ENCODE measurements at regions not wholly inside any gene's neighbourhood (a gene's known extent, or its start where the extent isn't known, plus 50 kb on each side); places are given as distances from the start of the nearest gene placed in this dataset.

- H2BK5ac ChIP-seq (ENCODE audit: low read depth, low read length, poor library complexity, severe bottlenecking): no peak overlapping the region
- no peak overlapping the region for H3K14ac ChIP-seq (ENCODE audit: low read length in 2 of 2)
- H3K4me1 ChIP-seq (ENCODE audit: control insufficient read depth, insufficient read depth, low read depth, low read length): no peaks in the 10 kb centered on the region
- H4K91ac ChIP-seq (ENCODE audit: low read length): no peak overlapping the region
- no peak overlapping the region for H3K4me2 ChIP-seq (ENCODE audit: low read length, poor library complexity, severe bottlenecking)
- no peaks in the 10 kb centered on the region for H3K36me3 ChIP-seq (ENCODE audit: control insufficient read depth in 1 of 2, insufficient read depth in 2 of 2, low read depth in 1 of 2, low read length in 2 of 2)
- H2BK120ac ChIP-seq (ENCODE audit: low read depth, low read length): no peak overlapping the region
- no peak overlapping the region for H2AK5ac ChIP-seq (ENCODE audit: low read length, severe bottlenecking)
- H3K23ac ChIP-seq (ENCODE audit: low read length in 2 of 2): no peak overlapping the region
- no peak overlapping the region for H3K4ac ChIP-seq (ENCODE audit: low read depth in 1 of 2, low read length in 2 of 2)
- H3K18ac ChIP-seq (ENCODE audit: low read depth in 1 of 2, low read length in 2 of 2): no peak overlapping the region
- H2AFZ ChIP-seq (ENCODE audit: low read depth, low read length): no peak overlapping the region
- DNase-seq: no peak
- no peak overlapping the region for H4K8ac ChIP-seq (ENCODE audit: low read length)
- H3K9ac ChIP-seq (ENCODE audit: low read length): no peak overlapping the region
- H2BK15ac ChIP-seq (ENCODE audit: low read depth, poor library complexity, severe bottlenecking): no peak overlapping the region
- H2BK12ac ChIP-seq (ENCODE audit: low read length in 2 of 2): no peak overlapping the region
- no peaks in the 10 kb centered on the region for H3K9me3 ChIP-seq (ENCODE audit: control insufficient read depth, low read length)
- 80% methylated on average over 3 of the region's 6 CpGs for WGBS
- no peaks in the 10 kb centered on the region for H3K79me1 ChIP-seq (replicated peaks; ENCODE audit: low read length, poor library complexity, severe bottlenecking)
- H3K4me3 ChIP-seq (ENCODE audit: insufficient read depth in 1 of 2, low read depth in 1 of 2, low read length in 2 of 2): no peak overlapping the region
- H3K27me3 ChIP-seq (ENCODE audit: control insufficient read depth in 1 of 2, insufficient read depth in 1 of 2, low read length in 2 of 2): no peaks in the 10 kb centered on the region
- no peak overlapping the region for H3K27ac ChIP-seq (ENCODE audit: low read length, poor library complexity, severe bottlenecking)
These were observed 379.8 kb downstream of the CNTNAP4 start for GRCh38 chr16:76656994-76657393.

- no peaks in the 10 kb centered on the region for H3K27me3 ChIP-seq (ENCODE audit: control insufficient read depth in 1 of 2, insufficient read depth in 1 of 2, low read length in 2 of 2)
- H3K9me3 ChIP-seq (ENCODE audit: control insufficient read depth, low read length): no peaks in the 10 kb centered on the region
- H4K91ac ChIP-seq (ENCODE audit: low read length): no peak overlapping the region
- no peaks in the 10 kb centered on the region for H3K4me1 ChIP-seq (ENCODE audit: control insufficient read depth, insufficient read depth, low read depth, low read length)
- no peak overlapping the region for H2BK5ac ChIP-seq (ENCODE audit: low read depth, low read length, poor library complexity, severe bottlenecking)
- no peak overlapping the region for H3K4me3 ChIP-seq (ENCODE audit: insufficient read depth in 1 of 2, low read depth in 1 of 2, low read length in 2 of 2)
- DNase-seq: peak; percentile 4
- no peak overlapping the region for H2AFZ ChIP-seq (ENCODE audit: low read depth, low read length)
- no peak overlapping the region for H4K8ac ChIP-seq (ENCODE audit: low read length)
- no peak overlapping the region for H3K4me2 ChIP-seq (ENCODE audit: low read length, poor library complexity, severe bottlenecking)
- H2AK5ac ChIP-seq (ENCODE audit: low read length, severe bottlenecking): no peak overlapping the region
- H3K4ac ChIP-seq (ENCODE audit: low read depth in 1 of 2, low read length in 2 of 2): no peak overlapping the region
- WGBS: 76% methylated on average over 3 of the region's 3 CpGs
- H3K14ac ChIP-seq (ENCODE audit: low read length in 2 of 2): no peak overlapping the region
- H3K36me3 ChIP-seq (ENCODE audit: control insufficient read depth in 1 of 2, insufficient read depth in 2 of 2, low read depth in 1 of 2, low read length in 2 of 2): no peaks in the 10 kb centered on the region
- no peak overlapping the region for H3K23ac ChIP-seq (ENCODE audit: low read length in 2 of 2)
- H2BK120ac ChIP-seq (ENCODE audit: low read depth, low read length): no peak overlapping the region
- H3K18ac ChIP-seq (ENCODE audit: low read depth in 1 of 2, low read length in 2 of 2): no peak overlapping the region
- no peak overlapping the region for H3K27ac ChIP-seq (ENCODE audit: low read length, poor library complexity, severe bottlenecking)
- no peak overlapping the region for H2BK12ac ChIP-seq (ENCODE audit: low read length in 2 of 2)
- peak overlapping the region; percentile 86 for H3K9ac ChIP-seq (ENCODE audit: low read length)
- H3K79me1 ChIP-seq (replicated peaks; ENCODE audit: low read length, poor library complexity, severe bottlenecking): no peaks in the 10 kb centered on the region
- H2BK15ac ChIP-seq (ENCODE audit: low read depth, poor library complexity, severe bottlenecking): no peak overlapping the region
These were observed 384.6 kb downstream of the CNTNAP4 start for GRCh38 chr16:76661691-76662235.

DNA sequence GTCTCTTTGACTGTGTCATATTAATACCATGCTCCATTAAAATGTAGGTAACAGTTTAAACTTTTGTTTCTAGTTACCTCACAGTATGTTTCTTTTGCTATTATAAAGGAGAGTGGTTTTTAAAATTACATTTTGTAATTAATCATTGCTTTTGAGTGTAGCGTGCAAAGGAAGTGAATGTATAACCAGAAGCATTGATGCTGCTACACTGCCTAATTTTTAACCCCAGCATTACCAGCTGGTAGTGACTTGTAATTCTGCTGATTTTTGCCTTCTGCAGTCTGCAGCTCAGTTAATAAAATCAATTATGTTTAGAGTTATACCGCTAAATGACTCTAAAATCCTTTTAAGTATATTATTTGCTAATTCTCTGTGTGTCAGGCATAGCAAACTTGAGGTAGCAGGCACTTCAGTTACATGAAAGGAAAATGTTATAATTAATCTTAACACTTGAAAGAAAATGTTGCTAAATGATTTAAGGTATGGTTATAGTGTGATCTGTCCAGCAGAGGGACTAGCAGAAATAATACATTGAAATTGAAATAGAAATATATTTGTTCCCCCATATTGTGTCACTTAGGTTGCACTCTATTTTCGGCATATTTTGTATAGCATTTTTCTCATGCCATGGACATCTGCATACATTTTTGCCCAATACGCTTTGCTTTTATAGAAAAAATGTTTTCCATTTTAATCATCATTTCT, 388.5 kb downstream of the CNTNAP4 start:
- Histone ChIP-seq H4K91ac (ENCODE audit: low read length) (no peak overlapping the region), H3K14ac (ENCODE audit: low read length in 2 of 2) (no peak overlapping the region), H2BK120ac (ENCODE audit: low read depth, low read length) (no peak overlapping the region), H4K8ac (ENCODE audit: low read length) (no peak overlapping the region), H2AK5ac (ENCODE audit: low read length, severe bottlenecking) (no peak overlapping the region), H3K9me3 (ENCODE audit: control insufficient read depth, low read length) (no peaks in the 10 kb centered on the region), H3K27ac (ENCODE audit: low read length, poor library complexity, severe bottlenecking) (no peak overlapping the region), H3K9ac (ENCODE audit: low read length) (no peak overlapping the region), H3K23ac (ENCODE audit: low read length in 2 of 2) (no peak overlapping the region), H3K4me3 (ENCODE audit: insufficient read depth in 1 of 2, low read depth in 1 of 2, low read length in 2 of 2) (no peak overlapping the region), H3K18ac (ENCODE audit: low read depth in 1 of 2, low read length in 2 of 2) (no peak overlapping the region), H3K36me3 (ENCODE audit: control insufficient read depth in 1 of 2, insufficient read depth in 2 of 2, low read depth in 1 of 2, low read length in 2 of 2) (no peaks in the 10 kb centered on the region), H2AFZ (ENCODE audit: low read depth, low read length) (no peak overlapping the region), H3K4ac (ENCODE audit: low read depth in 1 of 2, low read length in 2 of 2) (no peak overlapping the region), H2BK15ac (ENCODE audit: low read depth, poor library complexity, severe bottlenecking) (no peak overlapping the region), H2BK5ac (ENCODE audit: low read depth, low read length, poor library complexity, severe bottlenecking) (no peak overlapping the region), H3K4me2 (ENCODE audit: low read length, poor library complexity, severe bottlenecking) (no peak overlapping the region), H3K4me1 (ENCODE audit: control insufficient read depth, insufficient read depth, low read depth, low read length) (no peaks in the 10 kb centered on the region), H2BK12ac (ENCODE audit: low read length in 2 of 2) (no peak overlapping the region), H3K79me1 (replicated peaks; ENCODE audit: low read length, poor library complexity, severe bottlenecking) (no peaks in the 10 kb centered on the region), H3K27me3 (ENCODE audit: control insufficient read depth in 1 of 2, insufficient read depth in 1 of 2, low read length in 2 of 2) (no peaks in the 10 kb centered on the region)
- 75% methylated on average over 2 of the region's 4 CpGs for WGBS
- no peak for DNase-seq

DNA sequence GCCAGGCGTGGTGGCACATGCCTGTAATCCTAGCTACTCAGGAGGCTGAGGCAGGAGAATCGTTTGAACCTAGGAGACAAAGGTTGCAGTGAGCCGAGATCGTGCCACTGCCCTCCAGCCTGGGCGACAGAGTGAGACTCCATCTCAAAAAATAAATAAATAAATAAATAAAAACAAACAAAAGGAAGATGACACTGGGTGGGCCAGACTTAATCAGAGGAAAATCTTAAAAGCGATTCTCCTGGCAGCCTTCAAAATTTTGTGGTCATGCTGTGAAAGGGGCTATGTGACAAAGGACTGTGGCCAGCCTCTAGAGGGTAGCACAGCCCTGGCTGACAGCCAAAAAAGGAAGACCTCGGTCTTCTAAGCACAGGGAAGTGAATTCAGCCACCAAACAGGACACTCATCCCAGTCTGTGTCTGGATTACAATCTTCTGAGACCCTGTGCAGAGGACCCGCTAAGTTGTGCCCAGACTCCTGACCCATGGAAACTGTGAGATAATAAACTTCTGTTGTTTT, 391.1 kb downstream of the CNTNAP4 start:
- H2AFZ ChIP-seq (ENCODE audit: low read depth, low read length): no peak overlapping the region
- H3K9ac ChIP-seq (ENCODE audit: low read length): no peak overlapping the region
- H3K4me3 ChIP-seq (ENCODE audit: insufficient read depth in 1 of 2, low read depth in 1 of 2, low read length in 2 of 2): no peak overlapping the region
- H3K79me1 ChIP-seq (replicated peaks; ENCODE audit: low read length, poor library complexity, severe bottlenecking): no peaks in the 10 kb centered on the region
- H3K14ac ChIP-seq (ENCODE audit: low read length in 2 of 2): no peak overlapping the region
- H4K91ac ChIP-seq (ENCODE audit: low read length): no peak overlapping the region
- H3K4ac ChIP-seq (ENCODE audit: low read depth in 1 of 2, low read length in 2 of 2): no peak overlapping the region
- no peaks in the 10 kb centered on the region for H3K36me3 ChIP-seq (ENCODE audit: control insufficient read depth in 1 of 2, insufficient read depth in 2 of 2, low read depth in 1 of 2, low read length in 2 of 2)
- no peak overlapping the region for H4K8ac ChIP-seq (ENCODE audit: low read length)
- no peaks in the 10 kb centered on the region for H3K9me3 ChIP-seq (ENCODE audit: control insufficient read depth, low read length)
- no peak overlapping the region for H3K23ac ChIP-seq (ENCODE audit: low read length in 2 of 2)
- no peak overlapping the region for H3K18ac ChIP-seq (ENCODE audit: low read depth in 1 of 2, low read length in 2 of 2)
- no peak overlapping the region for H2BK12ac ChIP-seq (ENCODE audit: low read length in 2 of 2)
- no peak for DNase-seq
- H2AK5ac ChIP-seq (ENCODE audit: low read length, severe bottlenecking): no peak overlapping the region
- H3K27ac ChIP-seq (ENCODE audit: low read length, poor library complexity, severe bottlenecking): no peak overlapping the region
- H3K4me2 ChIP-seq (ENCODE audit: low read length, poor library complexity, severe bottlenecking): no peak overlapping the region
- 76% methylated on average over 4 of the region's 8 CpGs for WGBS
- H3K27me3 ChIP-seq (ENCODE audit: control insufficient read depth in 1 of 2, insufficient read depth in 1 of 2, low read length in 2 of 2): no peaks in the 10 kb centered on the region
- H2BK15ac ChIP-seq (ENCODE audit: low read depth, poor library complexity, severe bottlenecking): no peak overlapping the region
- no peak overlapping the region for H2BK120ac ChIP-seq (ENCODE audit: low read depth, low read length)
- no peak overlapping the region for H2BK5ac ChIP-seq (ENCODE audit: low read depth, low read length, poor library complexity, severe bottlenecking)
- no peaks in the 10 kb centered on the region for H3K4me1 ChIP-seq (ENCODE audit: control insufficient read depth, insufficient read depth, low read depth, low read length)

All from mesenchymal stem cell (in vitro differentiated cells and primary cell).